ENCODE measurements at regions not wholly inside any gene's neighbourhood (a gene's known extent, or its start where the extent isn't known, plus 50 kb on each side); places are given as distances from the start of the nearest gene placed in this dataset.

GRCh38 chr5:112646139-112646936, 91.3 kb upstream of the APC start:
- Histone ChIP-seq H4K20me1 (ENCODE audit: control insufficient read depth, insufficient read depth, low read depth, low read length) (no peaks in the 10 kb centered on the region), H3K27ac (ENCODE audit: low read depth, low read length) (no peak overlapping the region), H3K36me3 (ENCODE audit: control insufficient read depth, low read length) (no peaks in the 10 kb centered on the region), H3K9me2 (replicated peaks; ENCODE audit: control insufficient read depth, low read length) (no peaks in the 10 kb centered on the region), H3K4me1 (ENCODE audit: control insufficient read depth, low read length) (no peaks in the 10 kb centered on the region), H3K4me2 (ENCODE audit: low read length) (no peak overlapping the region), H3K9me3 (ENCODE audit: control insufficient read depth, insufficient read depth, low read length) (no peaks in the 10 kb centered on the region), H3K79me2 (ENCODE audit: control insufficient read depth, low read length) (no peaks in the 10 kb centered on the region), H3K27me3 (ENCODE audit: control insufficient read depth, low read length) (peaks cover 4% of the 10 kb centered on the region; the same call in 1 of the 2 replicates), H3K4me3 (ENCODE audit: low read length) (no peak overlapping the region), H3F3A (ENCODE audit: control insufficient read depth, insufficient read depth) (no peaks in the 10 kb centered on the region)
- no peak for TF ChIP-seq EZH2phosphoT487 (IDR thresholded peaks at IDR 0.05; ENCODE audit: borderline replicate concordance, low read length)
- no peak for TF ChIP-seq CTCF (IDR thresholded peaks at IDR 0.05; ENCODE audit: low read depth, low read length, poor library complexity, severe bottlenecking)

- H3K9me3 ChIP-seq (ENCODE audit: control insufficient read depth, insufficient read depth, low read length) = no peaks in the 10 kb centered on the region
- TF ChIP-seq CTCF (IDR thresholded peaks at IDR 0.05; ENCODE audit: low read depth, low read length, poor library complexity, severe bottlenecking) (no peak), EZH2phosphoT487 (IDR thresholded peaks at IDR 0.05; ENCODE audit: borderline replicate concordance, low read length) (no peak)
- no peaks in the 10 kb centered on the region for H3K9me2 ChIP-seq (replicated peaks; ENCODE audit: control insufficient read depth, low read length)
- no peaks in the 10 kb centered on the region for H3K79me2 ChIP-seq (ENCODE audit: control insufficient read depth, low read length)
- no peaks in the 10 kb centered on the region for H4K20me1 ChIP-seq (ENCODE audit: control insufficient read depth, insufficient read depth, low read depth, low read length)
- peaks cover 4% of the 10 kb centered on the region; the same call in 1 of the 2 replicates for H3K27me3 ChIP-seq (ENCODE audit: control insufficient read depth, low read length)
- H3F3A ChIP-seq (ENCODE audit: control insufficient read depth, insufficient read depth) = no peaks in the 10 kb centered on the region
- H3K4me3 ChIP-seq (ENCODE audit: low read length) = no peak overlapping the region
- no peak overlapping the region for H3K4me2 ChIP-seq (ENCODE audit: low read length)
- no peaks in the 10 kb centered on the region for H3K36me3 ChIP-seq (ENCODE audit: control insufficient read depth, low read length)
- H3K27ac ChIP-seq (ENCODE audit: low read depth, low read length) = no peak overlapping the region
- H3K4me1 ChIP-seq (ENCODE audit: control insufficient read depth, low read length) = no peaks in the 10 kb centered on the region
Observed at GRCh38 chr5:112647428-112647827, 90.3 kb upstream of the APC start.

DNA sequence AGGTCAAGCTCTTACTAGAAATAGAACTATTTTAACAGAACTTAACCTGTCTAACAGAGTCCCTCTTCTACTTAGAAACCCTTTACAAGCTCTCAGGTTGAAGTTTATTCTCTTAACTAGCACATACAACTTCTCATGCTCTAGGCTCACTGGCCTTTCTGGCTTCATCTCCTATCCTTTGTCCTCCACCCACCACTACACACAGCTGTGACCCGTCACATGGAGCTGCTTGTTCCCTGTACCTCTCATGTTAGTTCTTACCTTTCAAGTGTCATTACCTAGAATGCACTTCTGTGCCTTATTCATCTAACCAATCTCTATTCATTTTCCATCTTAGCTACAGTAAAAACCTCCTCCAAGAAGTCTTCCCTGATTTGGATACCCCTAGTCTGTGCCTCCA, 89.4 kb upstream of the APC start:
- Histone ChIP-seq H3K79me2 (ENCODE audit: control insufficient read depth, low read length) (no peaks in the 10 kb centered on the region), H3K36me3 (ENCODE audit: control insufficient read depth, low read length) (no peaks in the 10 kb centered on the region), H3K4me2 (ENCODE audit: low read length) (no peak overlapping the region), H3K4me3 (ENCODE audit: low read length) (no peak overlapping the region), H3K9me2 (replicated peaks; ENCODE audit: control insufficient read depth, low read length) (no peaks in the 10 kb centered on the region), H3K27ac (ENCODE audit: low read depth, low read length) (no peak overlapping the region), H3K27me3 (ENCODE audit: control insufficient read depth, low read length) (peaks cover 4% of the 10 kb centered on the region; the same call in 1 of the 2 replicates), H4K20me1 (ENCODE audit: control insufficient read depth, insufficient read depth, low read depth, low read length) (no peaks in the 10 kb centered on the region), H3F3A (ENCODE audit: control insufficient read depth, insufficient read depth) (no peaks in the 10 kb centered on the region), H3K9me3 (ENCODE audit: control insufficient read depth, insufficient read depth, low read length) (no peaks in the 10 kb centered on the region), H3K4me1 (ENCODE audit: control insufficient read depth, low read length) (no peaks in the 10 kb centered on the region)
- TF ChIP-seq CTCF (IDR thresholded peaks at IDR 0.05; ENCODE audit: low read depth, low read length, poor library complexity, severe bottlenecking) = no peak
- TF ChIP-seq EZH2phosphoT487 (IDR thresholded peaks at IDR 0.05; ENCODE audit: borderline replicate concordance, low read length) = no peak
